GM13977 (cell line): ENCODE measurements at regions not wholly inside any gene's neighbourhood (a gene's known extent, or its start where the extent isn't known, plus 50 kb on each side); places are given as distances from the start of the nearest gene placed in this dataset.

ENCODE experiments used
- DNase-seq: peaks from one replicate; pipeline ENCODE4 v3.0.0; 2012; ENCODE audit warnings: low spot score
- in situ Hi-C: fragments of 300-500 bp; cut with MboI; formaldehyde crosslinking; loops from one replicate; pipeline ENCODE4 v1.12.0; 2022; ENCODE audit warnings: low sequenced_read_pairs, low pct_unique_long_range_greater_than_20kb, mixed read lengths, inconsistent platforms; ENCODE audit not compliant: unreplicated experiment
- TF ChIP-seq, protein P1 (sequence below): IDR thresholded peaks from 2 replicates; pipeline ENCODE4 v1.5.1; 2012; ENCODE audit warnings: mild to moderate bottlenecking, control low read depth; ENCODE audit not compliant: insufficient read depth; ENCODE audit errors: extremely low read depth, missing control alignments

DNA sequence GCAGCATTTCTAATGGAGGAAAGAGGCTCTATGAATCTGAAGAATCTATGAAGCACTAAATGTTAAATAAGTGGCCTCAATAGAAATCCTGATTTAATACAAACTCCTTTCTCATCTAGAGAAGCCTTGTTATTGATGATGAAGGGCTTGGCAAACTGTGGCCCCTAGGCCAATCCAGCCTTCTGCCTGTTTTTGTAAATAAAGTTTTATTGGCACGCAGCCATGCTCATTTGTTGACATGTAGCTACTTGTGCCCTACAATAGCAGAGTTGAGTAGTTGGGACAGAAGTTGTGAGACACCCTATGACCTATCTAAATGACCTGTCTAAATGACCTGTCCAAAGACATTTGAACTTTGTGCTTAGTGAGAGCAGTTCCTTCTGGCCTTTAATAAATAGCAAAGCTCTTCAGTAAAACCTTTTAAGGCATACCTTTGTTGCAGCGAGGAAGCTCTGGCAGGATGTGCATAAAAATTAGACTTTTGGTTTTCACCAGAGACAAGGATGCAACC, 484.4 kb upstream of the SPRED2 start:
- TF ChIP-seq, protein P1, sequence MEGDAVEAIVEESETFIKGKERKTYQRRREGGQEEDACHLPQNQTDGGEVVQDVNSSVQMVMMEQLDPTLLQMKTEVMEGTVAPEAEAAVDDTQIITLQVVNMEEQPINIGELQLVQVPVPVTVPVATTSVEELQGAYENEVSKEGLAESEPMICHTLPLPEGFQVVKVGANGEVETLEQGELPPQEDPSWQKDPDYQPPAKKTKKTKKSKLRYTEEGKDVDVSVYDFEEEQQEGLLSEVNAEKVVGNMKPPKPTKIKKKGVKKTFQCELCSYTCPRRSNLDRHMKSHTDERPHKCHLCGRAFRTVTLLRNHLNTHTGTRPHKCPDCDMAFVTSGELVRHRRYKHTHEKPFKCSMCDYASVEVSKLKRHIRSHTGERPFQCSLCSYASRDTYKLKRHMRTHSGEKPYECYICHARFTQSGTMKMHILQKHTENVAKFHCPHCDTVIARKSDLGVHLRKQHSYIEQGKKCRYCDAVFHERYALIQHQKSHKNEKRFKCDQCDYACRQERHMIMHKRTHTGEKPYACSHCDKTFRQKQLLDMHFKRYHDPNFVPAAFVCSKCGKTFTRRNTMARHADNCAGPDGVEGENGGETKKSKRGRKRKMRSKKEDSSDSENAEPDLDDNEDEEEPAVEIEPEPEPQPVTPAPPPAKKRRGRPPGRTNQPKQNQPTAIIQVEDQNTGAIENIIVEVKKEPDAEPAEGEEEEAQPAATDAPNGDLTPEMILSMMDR: no peak
- DNase-seq: no peak
- in situ Hi-C loops: no loop called here

GRCh38 chr2:65916177-65916576, 483.8 kb upstream of the SPRED2 start:
- DNase-seq: no peak
- in situ Hi-C loops: no loop called here
- TF ChIP-seq, protein P1: no peak

GRCh38 chr2:65915273-65915672, 482.9 kb upstream of the SPRED2 start:
- no peak for DNase-seq
- TF ChIP-seq, protein P1: no peak
- in situ Hi-C loops: no loop called here

GRCh38 chr2:65914244-65914786, 481.9 kb upstream of the SPRED2 start:
- TF ChIP-seq, protein P1: no peak
- no peak for DNase-seq
- in situ Hi-C loops: no loop called here

- in situ Hi-C loops: no loop called here
- DNase-seq: no peak
- TF ChIP-seq, protein P1: no peak
These were observed 481.4 kb upstream of the SPRED2 start for GRCh38 chr2:65913813-65914212.

GRCh38 chr2:65901756-65902155, 469.4 kb upstream of the SPRED2 start:
- TF ChIP-seq, protein P1: no peak
- in situ Hi-C loops: no loop called here
- no peak for DNase-seq
